ENCODE measurements at regions not wholly inside any gene's neighbourhood (a gene's known extent, or its start where the extent isn't known, plus 50 kb on each side); places are given as distances from the start of the nearest gene placed in this dataset.
"Not testable (repeated sequence)": the region's sequence is repeated elsewhere in the genome, so short reads cannot be mapped to it uniquely, and the experiment has no call there.

- no peaks in the 10 kb centered on the region for H3K36me3 Mint-ChIP-seq (ENCODE audit: unreplicated experiment)
- no peak overlapping the region for H3K4me3 Mint-ChIP-seq (ENCODE audit: unreplicated experiment)
- no peak for TF ChIP-seq CTCF (IDR thresholded peaks at IDR 0.05; ENCODE audit: partially characterized antibody, unreplicated experiment)
- H3K9me3 Mint-ChIP-seq (ENCODE audit: unreplicated experiment): peaks cover 2% of the 10 kb centered on the region
- H3K27ac Mint-ChIP-seq (ENCODE audit: unreplicated experiment): no peak overlapping the region
- no peak for DNase-seq
- no peaks in the 10 kb centered on the region for H3K4me1 Mint-ChIP-seq (ENCODE audit: low read depth, unreplicated experiment)
- H3K27me3 Mint-ChIP-seq (ENCODE audit: unreplicated experiment): no peaks in the 10 kb centered on the region
These were observed 80.1 kb upstream of the ANKRD1 start for GRCh38 chr10:91000985-91001384.

- H3K27ac Mint-ChIP-seq (ENCODE audit: unreplicated experiment): no peak overlapping the region
- H3K4me3 Mint-ChIP-seq (ENCODE audit: unreplicated experiment): no peak overlapping the region
- peaks cover 2% of the 10 kb centered on the region for H3K9me3 Mint-ChIP-seq (ENCODE audit: unreplicated experiment)
- H3K27me3 Mint-ChIP-seq (ENCODE audit: unreplicated experiment): no peaks in the 10 kb centered on the region
- no peak for TF ChIP-seq CTCF (IDR thresholded peaks at IDR 0.05; ENCODE audit: partially characterized antibody, unreplicated experiment)
- DNase-seq: no peak
- no peaks in the 10 kb centered on the region for H3K36me3 Mint-ChIP-seq (ENCODE audit: unreplicated experiment)
- peaks cover 9% of the 10 kb centered on the region for H3K4me1 Mint-ChIP-seq (ENCODE audit: low read depth, unreplicated experiment)
These were observed 81.8 kb upstream of the ANKRD1 start for GRCh38 chr10:91002656-91003055.

- H3K4me1 Mint-ChIP-seq (ENCODE audit: low read depth, unreplicated experiment); H3K9me3 Mint-ChIP-seq (ENCODE audit: unreplicated experiment); H3K36me3 Mint-ChIP-seq (ENCODE audit: unreplicated experiment); H3K27ac Mint-ChIP-seq (ENCODE audit: unreplicated experiment); DNase-seq; H3K27me3 Mint-ChIP-seq (ENCODE audit: unreplicated experiment); H3K4me3 Mint-ChIP-seq (ENCODE audit: unreplicated experiment): not testable (repeated sequence)
These were observed 82.5 kb upstream of the ANKRD1 start for GRCh38 chr10:91003379-91003778.

- H3K36me3 Mint-ChIP-seq (ENCODE audit: unreplicated experiment); H3K4me3 Mint-ChIP-seq (ENCODE audit: unreplicated experiment); H3K27me3 Mint-ChIP-seq (ENCODE audit: unreplicated experiment); H3K4me1 Mint-ChIP-seq (ENCODE audit: low read depth, unreplicated experiment); DNase-seq; H3K27ac Mint-ChIP-seq (ENCODE audit: unreplicated experiment); H3K9me3 Mint-ChIP-seq (ENCODE audit: unreplicated experiment): not testable (repeated sequence)
These were observed 84.4 kb upstream of the ANKRD1 start for GRCh38 chr10:91005276-91005675.

- peaks cover 5% of the 10 kb centered on the region for H3K9me3 Mint-ChIP-seq (ENCODE audit: unreplicated experiment)
- peaks cover 9% of the 10 kb centered on the region for H3K4me1 Mint-ChIP-seq (ENCODE audit: low read depth, unreplicated experiment)
- peak overlapping the region; percentile 18 for H3K27ac Mint-ChIP-seq (ENCODE audit: unreplicated experiment)
- no peaks in the 10 kb centered on the region for H3K36me3 Mint-ChIP-seq (ENCODE audit: unreplicated experiment)
- H3K4me3 Mint-ChIP-seq (ENCODE audit: unreplicated experiment): no peak overlapping the region
- no peaks in the 10 kb centered on the region for H3K27me3 Mint-ChIP-seq (ENCODE audit: unreplicated experiment)
- TF ChIP-seq CTCF (IDR thresholded peaks at IDR 0.05; ENCODE audit: partially characterized antibody, unreplicated experiment): peak; percentile 97
- DNase-seq: peak; percentile 59
These were observed 85.3 kb upstream of the ANKRD1 start for GRCh38 chr10:91006001-91006751.

GRCh38 chr10:91006752-91007346 is 86.0 kb upstream of the ANKRD1 start:
- no peaks in the 10 kb centered on the region for H3K27me3 Mint-ChIP-seq (ENCODE audit: unreplicated experiment)
- no peak overlapping the region for H3K4me3 Mint-ChIP-seq (ENCODE audit: unreplicated experiment)
- peaks cover 6% of the 10 kb centered on the region for H3K9me3 Mint-ChIP-seq (ENCODE audit: unreplicated experiment)
- H3K36me3 Mint-ChIP-seq (ENCODE audit: unreplicated experiment): no peaks in the 10 kb centered on the region
- no peak for TF ChIP-seq CTCF (IDR thresholded peaks at IDR 0.05; ENCODE audit: partially characterized antibody, unreplicated experiment)
- DNase-seq: no peak
- peaks cover 9% of the 10 kb centered on the region for H3K4me1 Mint-ChIP-seq (ENCODE audit: low read depth, unreplicated experiment)
- no peak overlapping the region for H3K27ac Mint-ChIP-seq (ENCODE audit: unreplicated experiment)

Data from glutamatergic neuron (in vitro differentiated cells).